ENCODE measurements at regions not wholly inside any gene's neighbourhood (a gene's known extent, or its start where the extent isn't known, plus 50 kb on each side); places are given as distances from the start of the nearest gene placed in this dataset.

DNA sequence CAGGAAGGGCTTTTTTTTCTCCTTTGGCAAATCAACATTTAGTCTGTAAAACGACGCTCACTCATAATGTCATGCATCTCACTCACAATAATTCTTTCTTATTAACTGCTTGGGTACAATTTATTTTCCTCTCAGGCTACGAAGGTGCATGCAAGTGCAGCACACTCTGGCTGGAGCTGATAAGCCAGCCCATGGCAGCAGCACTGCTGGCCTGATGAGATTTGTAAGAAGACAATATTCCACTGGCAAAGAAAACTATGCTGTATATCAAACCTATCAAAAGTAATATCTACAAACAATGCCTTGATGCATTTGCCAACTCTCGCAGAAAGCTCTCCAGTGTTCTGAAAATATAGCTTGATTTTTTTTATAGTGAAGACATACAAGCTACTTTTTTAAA is 170.0 kb upstream of the PHF14 start:
- in situ Hi-C loops (cut with HindIII; ENCODE audit: low sequenced_read_pairs), result no loop called here
- TF ChIP-seq, protein P1, sequence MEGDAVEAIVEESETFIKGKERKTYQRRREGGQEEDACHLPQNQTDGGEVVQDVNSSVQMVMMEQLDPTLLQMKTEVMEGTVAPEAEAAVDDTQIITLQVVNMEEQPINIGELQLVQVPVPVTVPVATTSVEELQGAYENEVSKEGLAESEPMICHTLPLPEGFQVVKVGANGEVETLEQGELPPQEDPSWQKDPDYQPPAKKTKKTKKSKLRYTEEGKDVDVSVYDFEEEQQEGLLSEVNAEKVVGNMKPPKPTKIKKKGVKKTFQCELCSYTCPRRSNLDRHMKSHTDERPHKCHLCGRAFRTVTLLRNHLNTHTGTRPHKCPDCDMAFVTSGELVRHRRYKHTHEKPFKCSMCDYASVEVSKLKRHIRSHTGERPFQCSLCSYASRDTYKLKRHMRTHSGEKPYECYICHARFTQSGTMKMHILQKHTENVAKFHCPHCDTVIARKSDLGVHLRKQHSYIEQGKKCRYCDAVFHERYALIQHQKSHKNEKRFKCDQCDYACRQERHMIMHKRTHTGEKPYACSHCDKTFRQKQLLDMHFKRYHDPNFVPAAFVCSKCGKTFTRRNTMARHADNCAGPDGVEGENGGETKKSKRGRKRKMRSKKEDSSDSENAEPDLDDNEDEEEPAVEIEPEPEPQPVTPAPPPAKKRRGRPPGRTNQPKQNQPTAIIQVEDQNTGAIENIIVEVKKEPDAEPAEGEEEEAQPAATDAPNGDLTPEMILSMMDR (IDR thresholded peaks at IDR 0.05; ENCODE audit: low read depth, low read length, missing control alignments), result no peak
- H3K4me3 ChIP-seq (ENCODE audit: low read depth, low read length), result no peak overlapping the region
- DNase-seq (ENCODE audit: low read depth), result no peak

- in situ Hi-C loops (cut with HindIII; ENCODE audit: low sequenced_read_pairs), result no loop called here
- H3K4me3 ChIP-seq (ENCODE audit: low read depth, low read length), result no peak overlapping the region
- DNase-seq (ENCODE audit: low read depth), result no peak
- TF ChIP-seq, protein P1 (IDR thresholded peaks at IDR 0.05; ENCODE audit: low read depth, low read length, missing control alignments), result no peak
Measured at GRCh38 chr7:10804770-10805169, 168.9 kb upstream of the PHF14 start.

DNA sequence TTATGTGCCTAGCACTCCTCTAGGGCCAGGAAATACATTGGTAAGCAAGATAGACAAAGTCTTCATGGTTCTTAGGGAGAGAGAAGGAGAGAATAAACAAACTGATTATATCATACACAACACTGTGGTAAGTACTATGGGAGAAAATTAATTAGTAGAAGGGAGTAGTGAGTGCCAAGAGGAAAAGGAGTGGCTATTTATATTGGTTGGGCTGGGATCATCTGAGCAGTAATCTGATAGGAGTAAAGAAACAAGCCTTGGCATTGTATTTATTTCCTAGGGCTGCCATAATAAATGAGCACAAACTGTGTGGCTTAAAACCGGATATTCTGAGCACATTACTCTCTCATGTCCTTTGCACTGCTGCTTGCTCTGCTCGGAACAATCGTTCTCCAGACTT is 158.1 kb upstream of the PHF14 start:
- no peak overlapping the region for H3K4me3 ChIP-seq (ENCODE audit: low read depth, low read length)
- in situ Hi-C loops (cut with HindIII; ENCODE audit: low sequenced_read_pairs), result no loop called here
- TF ChIP-seq, protein P1 (IDR thresholded peaks at IDR 0.05; ENCODE audit: low read depth, low read length, missing control alignments), result no peak
- DNase-seq (ENCODE audit: low read depth), result no peak

GRCh38 chr7:10821156-10821555 is 152.5 kb upstream of the PHF14 start:
- TF ChIP-seq, protein P1 (IDR thresholded peaks at IDR 0.05; ENCODE audit: low read depth, low read length, missing control alignments), result no peak
- in situ Hi-C loops (cut with HindIII; ENCODE audit: low sequenced_read_pairs), result no loop called here
- H3K4me3 ChIP-seq (ENCODE audit: low read depth, low read length), result no peak overlapping the region
- DNase-seq (ENCODE audit: low read depth), result no peak

DNA sequence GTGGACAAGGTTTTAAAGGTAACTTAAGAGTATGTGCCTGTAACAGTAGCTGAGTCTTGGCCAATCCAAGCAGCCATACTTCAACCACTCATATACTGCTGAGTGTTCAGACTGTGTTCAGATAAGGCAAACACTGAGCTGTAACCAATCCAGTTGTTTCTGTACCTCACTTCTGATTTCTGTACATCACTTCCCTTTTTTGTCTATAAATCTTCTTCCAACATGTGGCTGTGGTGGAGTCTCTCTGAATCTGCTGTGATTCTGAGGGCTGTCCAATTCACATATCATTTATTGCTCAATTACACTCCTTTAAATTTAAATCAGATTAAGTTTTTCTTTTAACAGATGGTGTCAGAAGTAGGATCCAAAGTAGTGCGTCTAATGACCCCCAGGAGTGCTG is 149.5 kb upstream of the PHF14 start:
- no peak overlapping the region for H3K4me3 ChIP-seq (ENCODE audit: low read depth, low read length)
- no peak for DNase-seq (ENCODE audit: low read depth)
- in situ Hi-C loops (cut with HindIII; ENCODE audit: low sequenced_read_pairs), result no loop called here
- TF ChIP-seq, protein P1 (IDR thresholded peaks at IDR 0.05; ENCODE audit: low read depth, low read length, missing control alignments), result no peak

DNA sequence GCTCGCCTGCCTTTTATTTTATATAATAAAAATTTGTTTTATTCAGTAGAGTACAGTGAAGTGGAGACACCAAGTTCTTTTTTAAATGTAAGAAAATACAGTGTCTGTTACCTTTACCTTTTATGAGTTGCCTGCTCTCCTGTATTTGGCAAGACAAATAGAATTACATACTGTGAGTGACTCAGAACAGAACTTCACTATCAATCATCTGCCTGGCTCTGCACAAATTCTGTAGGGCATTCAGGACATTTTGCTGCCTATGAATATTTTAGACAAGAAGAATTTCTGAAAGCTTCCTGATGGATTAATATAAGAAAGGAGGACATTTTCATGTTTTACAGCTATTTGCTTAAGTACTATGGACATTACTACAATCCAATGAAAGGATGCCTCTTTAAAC is 135.4 kb upstream of the PHF14 start:
- TF ChIP-seq, protein P1 (IDR thresholded peaks at IDR 0.05; ENCODE audit: low read depth, low read length, missing control alignments), result no peak
- DNase-seq (ENCODE audit: low read depth), result no peak
- in situ Hi-C loops (cut with HindIII; ENCODE audit: low sequenced_read_pairs), result no loop called here
- no peak overlapping the region for H3K4me3 ChIP-seq (ENCODE audit: low read depth, low read length)

- in situ Hi-C loops (cut with HindIII; ENCODE audit: low sequenced_read_pairs), result no loop called here
- TF ChIP-seq, protein P1 (IDR thresholded peaks at IDR 0.05; ENCODE audit: low read depth, low read length, missing control alignments), result no peak
- H3K4me3 ChIP-seq (ENCODE audit: low read depth, low read length), result no peak overlapping the region
- DNase-seq (ENCODE audit: low read depth), result no peak
Measured at GRCh38 chr7:10845225-10845624, 128.4 kb upstream of the PHF14 start.

All from astrocyte of the cerebellum (primary cell).